Sciatic nerve (tissue), 2 donors: ENCODE measurements at regions not wholly inside any gene's neighbourhood (a gene's known extent, or its start where the extent isn't known, plus 50 kb on each side); places are given as distances from the start of the nearest gene placed in this dataset.
A peak's percentile ranks its signal among the peaks of the same experiment; 100 is the strongest.

ENCODE experiments used
- ATAC-seq: fragments of 200-7000 bp; cut with Tn5 transposase; one replicate; pipeline ENCODE4 v1.9.1; 2020; ENCODE audit warnings: mild to moderate bottlenecking, moderate library complexity
- DNase-seq: peaks from one replicate; pipeline ENCODE4 v3.0.0-alpha.2; 2020; ENCODE audit warnings: low spot score
- intact Hi-C: fragments of 100-400 bp; cut with DNase I; formaldehyde crosslinking; loops from one replicate; pipeline ENCODE4 v1.14.2; 2022
- donor health status: DM: no; HTN: no; CAD: no.
- donor health status: DM: no; HTN: no; CAD: no.

GRCh38 chr5:82862261-82862660, 214.9 kb downstream of the TMEM167A start:
- DNase-seq (no peak), ATAC-seq (no peak)
- intact Hi-C loops: no loop called here

- DNase-seq: no peak
- intact Hi-C loops: no loop called here
- ATAC-seq: peak; percentile 62
These were observed 215.5 kb downstream of the TMEM167A start for GRCh38 chr5:82861701-82862100.

GRCh38 chr5:82859451-82860140, 217.6 kb downstream of the TMEM167A start:
- no peak for ATAC-seq
- intact Hi-C loops: no loop called here
- no peak for DNase-seq

DNA sequence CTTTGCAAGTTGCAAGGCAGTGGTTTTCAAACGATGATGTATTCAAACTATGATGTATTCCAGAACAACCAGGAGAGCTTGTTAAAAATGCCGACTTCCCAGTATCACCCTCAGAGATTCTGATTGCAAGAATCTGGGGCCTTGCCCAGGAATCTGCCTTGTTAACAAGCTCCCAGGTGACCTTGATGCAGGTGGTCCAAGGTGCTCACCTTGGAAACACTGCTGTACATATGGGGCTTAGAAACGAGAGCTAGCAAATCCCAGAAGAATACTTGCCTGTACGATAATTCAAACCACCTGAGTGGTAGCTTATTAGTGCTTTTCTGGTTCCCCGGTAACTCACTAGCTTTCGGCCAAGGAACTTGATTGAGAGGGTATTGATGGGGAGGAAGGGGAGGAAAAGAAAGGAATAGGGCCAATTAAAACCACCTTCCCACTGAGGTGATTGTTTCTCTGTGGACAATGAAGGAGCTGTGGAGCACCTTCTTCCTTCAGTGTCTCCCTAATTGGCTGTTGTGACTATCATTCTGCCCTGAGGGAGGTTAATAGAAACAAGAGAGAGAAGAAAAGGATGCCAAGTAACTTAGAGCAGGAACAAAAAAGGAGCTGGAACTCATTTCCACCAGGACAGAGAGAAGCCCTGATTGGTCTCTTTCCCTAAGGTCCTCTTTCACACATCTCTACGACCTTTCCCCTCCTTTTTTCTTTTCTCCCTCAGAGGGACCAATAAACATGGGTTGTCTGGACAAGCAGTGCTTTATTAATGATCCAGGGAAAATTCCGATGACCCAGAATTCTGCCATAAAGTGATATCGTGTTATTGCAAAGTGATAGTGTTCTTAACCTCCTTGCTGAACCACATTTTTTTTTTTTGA, 218.8 kb downstream of the TMEM167A start:
- DNase-seq: no peak
- intact Hi-C loops: no loop called here
- peak; percentile 92 for ATAC-seq

DNA sequence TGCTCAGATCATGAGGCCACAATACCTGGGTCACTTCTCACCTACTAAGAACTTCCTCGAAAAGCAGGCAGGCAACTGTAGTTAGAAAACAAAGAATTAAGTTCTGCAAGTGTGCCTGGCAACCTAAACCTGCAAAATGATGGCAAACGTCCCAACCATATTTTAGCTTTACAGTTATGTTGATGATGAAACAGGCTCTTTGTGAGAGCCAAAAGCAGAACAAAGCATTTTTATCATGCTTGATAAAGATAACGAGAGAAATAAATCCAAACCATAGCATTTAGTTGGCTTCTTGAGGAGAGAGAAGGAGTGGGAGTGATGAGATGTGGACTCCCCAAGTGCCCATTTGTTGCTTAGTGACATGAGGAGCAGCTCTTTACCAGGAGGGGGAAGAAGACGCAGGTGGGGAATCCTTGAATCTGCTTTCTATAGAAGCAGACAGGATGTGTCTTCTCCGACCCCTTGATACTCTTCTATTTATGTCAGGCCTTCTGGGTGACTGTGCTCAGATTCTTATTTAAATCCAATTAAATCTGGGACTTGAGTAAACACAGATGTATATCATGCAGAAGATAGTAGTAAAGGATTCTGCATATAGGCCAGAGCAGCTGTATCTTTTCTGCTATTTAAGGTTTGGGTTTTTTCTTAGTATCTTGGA, 221.2 kb downstream of the TMEM167A start:
- no peak for DNase-seq
- no peak for ATAC-seq
- intact Hi-C loops: no loop called here

- intact Hi-C loops: no loop called here
- DNase-seq (no peak), ATAC-seq (no peak)
These were observed 222.2 kb downstream of the TMEM167A start for GRCh38 chr5:82854956-82855355.

DNA sequence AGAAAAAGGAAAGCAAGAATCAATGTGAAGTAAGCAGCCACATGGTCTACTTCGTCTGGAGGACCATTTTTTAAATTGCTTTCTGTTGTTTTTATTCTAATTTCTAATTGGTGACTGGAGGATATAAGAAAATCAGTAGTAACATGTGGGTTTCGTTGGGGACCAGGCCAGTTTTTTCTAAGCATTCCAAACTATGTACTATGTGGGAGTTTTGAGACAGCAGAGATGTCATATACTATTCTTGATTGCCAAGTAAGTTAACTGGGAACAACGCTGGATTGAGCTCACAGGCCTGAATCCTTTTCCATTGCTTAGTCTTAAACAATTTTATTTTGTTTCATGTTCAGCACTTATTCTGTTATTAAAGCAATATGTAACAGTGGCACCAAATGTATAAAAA, 225.7 kb downstream of the TMEM167A start:
- no peak for DNase-seq
- ATAC-seq: no peak
- intact Hi-C loops: no loop called here

- intact Hi-C loops: no loop called here
- ATAC-seq (no peak), DNase-seq (no peak)
These were observed 226.8 kb downstream of the TMEM167A start for GRCh38 chr5:82850393-82850792.

DNA sequence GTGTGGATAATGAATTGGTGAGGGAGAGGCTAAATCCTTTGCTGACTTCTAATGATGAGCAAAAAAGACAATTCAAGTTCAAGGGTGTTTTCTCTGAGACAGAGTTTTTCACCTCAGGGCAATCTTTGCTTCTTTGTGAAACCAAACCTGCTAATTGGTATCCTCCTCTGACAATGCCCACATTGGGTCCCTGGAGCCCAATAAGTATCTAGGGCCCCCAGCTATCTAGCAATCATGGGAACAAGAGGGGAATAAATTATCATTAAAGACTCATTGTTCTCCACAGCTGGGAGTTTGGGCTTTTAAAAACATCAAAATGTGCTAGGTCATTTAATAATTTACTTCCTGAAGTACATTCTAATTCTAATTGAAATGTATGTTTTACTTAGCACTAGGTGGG, 227.3 kb downstream of the TMEM167A start:
- intact Hi-C loops: no loop called here
- no peak for DNase-seq
- ATAC-seq: no peak

DNA sequence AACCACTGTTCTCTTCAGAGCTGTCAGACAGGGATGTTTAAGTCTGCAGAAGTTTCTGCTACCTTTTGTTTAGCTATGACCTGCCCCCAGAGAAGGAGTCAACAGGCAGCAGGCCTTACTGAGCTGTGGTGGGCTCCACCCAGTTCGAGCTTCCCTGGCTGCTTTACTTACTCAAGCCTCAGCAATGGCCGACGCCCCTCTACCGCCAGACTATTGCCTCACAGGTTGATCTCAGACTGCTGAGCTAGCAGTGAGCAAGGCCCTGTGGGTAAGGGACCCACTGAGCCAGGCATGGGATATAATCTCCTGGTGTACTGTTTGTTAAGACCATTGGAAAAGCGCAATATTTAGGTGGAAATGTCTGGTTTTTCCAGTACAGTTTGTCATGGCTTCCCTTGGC, 229.6 kb downstream of the TMEM167A start:
- ATAC-seq: no peak
- intact Hi-C loops: no loop called here
- no peak for DNase-seq

DNA sequence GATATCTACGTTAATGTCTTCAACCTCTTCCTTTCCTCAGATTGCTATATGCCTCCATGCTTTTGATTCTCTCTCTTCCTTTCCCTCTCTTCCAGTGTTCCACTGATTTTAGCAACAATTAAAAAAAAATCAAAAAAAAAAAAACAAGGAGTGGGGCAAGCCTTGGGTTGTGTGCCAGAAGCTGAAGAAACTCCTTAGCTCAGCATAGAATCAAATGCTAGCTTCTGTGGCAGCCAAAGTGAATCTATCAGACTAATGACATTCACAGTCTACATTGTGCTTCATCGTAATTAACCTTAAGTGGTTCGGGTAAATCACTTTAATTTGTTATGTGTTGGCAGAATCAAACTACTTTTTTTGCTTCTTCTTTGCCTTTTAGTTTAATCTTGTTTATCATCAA, 237.3 kb downstream of the TMEM167A start:
- intact Hi-C loops: no loop called here
- DNase-seq (no peak), ATAC-seq (no peak)

- intact Hi-C loops: no loop called here
- no peak for DNase-seq
- ATAC-seq: no peak
These were observed 241.7 kb downstream of the TMEM167A start for GRCh38 chr5:82835488-82835887.

GRCh38 chr5:82834151-82834550, 243.0 kb downstream of the TMEM167A start:
- intact Hi-C loops: no loop called here
- DNase-seq: no peak

GRCh38 chr5:82833277-82833676, 243.9 kb downstream of the TMEM167A start:
- ATAC-seq: no peak
- intact Hi-C loops: no loop called here
- no peak for DNase-seq

More at GRCh38 chr5:82834151-82834550, 243.0 kb downstream of the TMEM167A start:
- ATAC-seq: no peak

DNA sequence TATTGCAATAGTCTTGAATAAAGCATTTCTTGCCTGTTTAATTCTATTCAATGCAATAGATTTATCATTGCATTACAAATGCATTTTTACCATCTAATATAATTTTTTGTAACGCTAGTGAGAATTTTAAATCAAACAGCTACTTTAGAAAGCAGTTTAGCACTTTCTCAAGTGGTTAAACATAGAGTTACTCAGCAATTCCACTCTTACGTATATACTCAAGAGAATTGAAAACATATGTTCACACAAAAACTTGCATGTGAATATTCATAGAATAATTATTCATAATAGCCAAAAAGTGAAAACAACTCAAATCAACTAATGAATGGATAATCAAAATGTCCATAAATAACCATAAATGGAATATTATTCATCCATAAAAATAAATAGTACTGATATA, 244.7 kb downstream of the TMEM167A start:
- DNase-seq (no peak), ATAC-seq (no peak)
- intact Hi-C loops: no loop called here

- ATAC-seq: no peak
- intact Hi-C loops: no loop called here
- DNase-seq: no peak
These were observed 249.0 kb downstream of the TMEM167A start for GRCh38 chr5:82828211-82828610.

- ATAC-seq (no peak), DNase-seq (no peak)
- intact Hi-C loops: no loop called here
These were observed 249.5 kb downstream of the TMEM167A start for GRCh38 chr5:82827651-82828050.

DNA sequence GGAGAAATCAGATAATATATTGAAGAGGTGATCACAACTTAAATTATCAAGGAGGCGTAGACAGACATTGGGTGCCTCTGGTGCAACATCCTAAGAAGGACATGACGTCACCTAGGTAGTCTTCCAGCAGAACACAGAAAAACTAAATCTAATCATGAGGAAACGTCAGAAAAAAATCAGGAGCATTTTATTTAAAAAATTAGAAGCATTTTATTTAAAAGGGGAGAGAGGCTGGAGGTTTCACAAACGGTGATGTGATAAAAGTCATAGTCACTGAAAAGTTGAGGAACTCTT, 254.6 kb downstream of the TMEM167A start:
- DNase-seq: no peak
- no peak for ATAC-seq
- intact Hi-C loops: no loop called here

DNA sequence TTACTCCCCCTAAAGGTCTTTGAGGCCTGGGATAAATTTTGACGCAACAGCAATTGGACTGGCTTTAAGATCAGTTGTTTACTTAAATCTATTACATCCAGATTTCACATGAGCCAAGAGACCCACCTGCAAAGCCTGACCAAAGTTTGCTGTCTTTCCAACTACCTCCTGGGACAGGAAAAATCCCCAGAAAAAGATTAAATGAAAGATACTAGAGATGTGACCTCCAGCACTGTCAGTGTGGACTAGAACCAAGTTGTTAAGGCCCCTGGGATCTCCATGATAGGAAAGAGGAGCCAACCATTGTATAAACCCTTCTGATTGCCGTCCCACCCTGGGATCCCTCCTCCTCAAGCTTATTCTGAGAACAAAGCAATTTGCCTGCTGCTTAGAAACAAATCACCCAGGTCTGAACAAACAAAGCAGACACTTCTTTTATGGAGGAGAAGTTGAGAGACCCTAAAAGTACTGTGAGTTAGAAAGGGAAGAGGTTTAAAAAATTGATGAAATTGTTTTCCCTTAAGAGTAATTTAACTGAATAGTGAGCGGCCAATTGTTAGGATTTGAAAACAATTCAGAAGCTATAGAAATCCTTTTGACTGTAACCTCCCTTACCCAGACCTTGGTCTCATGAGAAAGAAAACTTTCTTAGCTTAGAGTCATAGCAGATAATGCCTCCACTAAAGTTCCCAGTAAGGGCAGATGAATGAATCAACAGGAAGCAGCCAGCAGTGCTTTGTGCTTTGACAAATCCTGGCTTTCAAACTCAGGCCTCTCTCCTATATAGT, 255.2 kb downstream of the TMEM167A start:
- ATAC-seq (no peak), DNase-seq (no peak)
- intact Hi-C loops: no loop called here
